ENCODE measurements at regions not wholly inside any gene's neighbourhood (a gene's known extent, or its start where the extent isn't known, plus 50 kb on each side); places are given as distances from the start of the nearest gene placed in this dataset.

- TF ChIP-seq, protein P1, sequence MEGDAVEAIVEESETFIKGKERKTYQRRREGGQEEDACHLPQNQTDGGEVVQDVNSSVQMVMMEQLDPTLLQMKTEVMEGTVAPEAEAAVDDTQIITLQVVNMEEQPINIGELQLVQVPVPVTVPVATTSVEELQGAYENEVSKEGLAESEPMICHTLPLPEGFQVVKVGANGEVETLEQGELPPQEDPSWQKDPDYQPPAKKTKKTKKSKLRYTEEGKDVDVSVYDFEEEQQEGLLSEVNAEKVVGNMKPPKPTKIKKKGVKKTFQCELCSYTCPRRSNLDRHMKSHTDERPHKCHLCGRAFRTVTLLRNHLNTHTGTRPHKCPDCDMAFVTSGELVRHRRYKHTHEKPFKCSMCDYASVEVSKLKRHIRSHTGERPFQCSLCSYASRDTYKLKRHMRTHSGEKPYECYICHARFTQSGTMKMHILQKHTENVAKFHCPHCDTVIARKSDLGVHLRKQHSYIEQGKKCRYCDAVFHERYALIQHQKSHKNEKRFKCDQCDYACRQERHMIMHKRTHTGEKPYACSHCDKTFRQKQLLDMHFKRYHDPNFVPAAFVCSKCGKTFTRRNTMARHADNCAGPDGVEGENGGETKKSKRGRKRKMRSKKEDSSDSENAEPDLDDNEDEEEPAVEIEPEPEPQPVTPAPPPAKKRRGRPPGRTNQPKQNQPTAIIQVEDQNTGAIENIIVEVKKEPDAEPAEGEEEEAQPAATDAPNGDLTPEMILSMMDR (IDR thresholded peaks at IDR 0.05): no peak
- TF ChIP-seq POLR2A (IDR thresholded peaks at IDR 0.05): no peak
Measured at GRCh38 chr4:3872834-3873313, 106.7 kb downstream of the ADRA2C start.

All from thyroid gland (tissue), 4 donors.